ENCODE measurements at regions not wholly inside any gene's neighbourhood (a gene's known extent, or its start where the extent isn't known, plus 50 kb on each side); places are given as distances from the start of the nearest gene placed in this dataset.
"Not testable (repeated sequence)": the region's sequence is repeated elsewhere in the genome, so short reads cannot be mapped to it uniquely, and the experiment has no call there.

DNA sequence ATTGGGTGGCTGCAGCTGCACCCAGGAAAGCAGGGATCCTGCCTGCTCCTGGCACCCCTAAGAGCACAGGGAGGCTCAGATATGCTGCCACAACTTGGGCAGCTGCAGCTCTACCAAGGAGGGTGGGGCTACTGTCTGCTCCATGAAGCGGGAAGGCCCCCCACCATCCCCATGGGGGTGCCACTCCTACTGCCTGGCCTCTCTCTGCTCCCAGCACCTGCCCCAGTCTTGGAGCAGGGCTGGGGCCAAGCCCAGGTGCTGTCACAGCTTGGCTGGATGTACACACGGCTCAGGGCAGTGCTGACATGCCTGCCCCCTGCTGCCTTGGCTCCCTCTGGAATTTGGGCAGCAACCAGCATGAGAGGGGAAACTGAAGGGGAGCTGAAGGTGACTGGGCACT is 214.7 kb upstream of the PLPPR1 start:
- no peak for DNase-seq (ENCODE audit: low read depth)

DNA sequence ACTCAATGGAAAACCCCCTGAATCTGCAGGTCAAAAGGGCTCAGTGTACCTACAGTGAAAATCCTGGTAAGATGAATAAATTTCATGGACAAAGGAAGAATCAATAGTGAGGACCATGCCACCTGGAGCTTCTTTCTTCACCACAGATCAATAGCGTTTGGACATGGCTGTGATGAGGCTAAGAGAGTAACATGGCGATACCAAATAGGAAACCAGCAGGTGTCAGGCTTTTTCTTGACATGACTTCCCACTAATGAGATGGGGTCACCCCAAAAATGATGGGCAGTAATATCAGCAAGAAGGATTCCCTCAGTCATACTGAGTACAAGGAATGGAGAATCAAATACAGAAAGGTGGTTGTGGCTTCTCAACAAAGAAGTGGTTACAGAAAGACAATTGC is 208.5 kb upstream of the PLPPR1 start:
- no peak for DNase-seq (ENCODE audit: low read depth)

DNA sequence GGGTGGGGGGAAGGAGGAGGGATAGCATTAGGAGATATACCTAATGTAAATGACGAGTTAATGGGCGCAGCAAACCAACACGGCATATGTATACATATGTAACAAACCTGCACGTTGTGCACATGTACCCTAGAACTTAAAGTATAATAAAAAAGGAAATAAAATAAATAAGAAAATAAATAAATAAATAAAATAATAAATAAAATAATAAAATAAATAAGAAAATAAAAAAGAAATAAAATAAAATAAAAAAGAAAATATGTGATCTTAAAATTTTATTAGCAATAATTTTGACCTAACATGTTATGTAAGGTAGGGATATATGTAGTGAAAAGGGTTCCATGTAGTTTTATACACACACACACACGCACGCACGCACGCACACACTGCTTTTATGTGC is 195.5 kb upstream of the PLPPR1 start:
- not testable (repeated sequence) for DNase-seq (ENCODE audit: low read depth)

DNA sequence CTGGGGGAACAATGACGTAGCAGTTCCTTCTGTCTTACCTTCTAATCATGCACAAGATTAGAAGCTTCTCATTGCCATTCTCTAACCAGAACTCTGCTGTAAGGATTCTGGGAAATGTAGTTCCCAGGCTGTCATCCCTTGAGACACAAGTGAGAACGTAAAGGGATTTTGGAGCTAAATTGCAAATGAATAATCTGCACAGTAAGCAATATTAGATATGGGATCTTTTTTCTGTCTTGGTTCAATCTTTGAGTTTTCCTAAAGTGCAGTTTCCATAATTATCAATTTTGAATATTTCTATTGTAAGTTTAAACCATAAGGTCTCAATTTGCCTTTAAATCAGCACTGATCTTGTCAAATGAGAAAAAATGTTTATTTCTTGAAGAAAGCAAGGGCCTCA is 189.7 kb upstream of the PLPPR1 start:
- no peak for DNase-seq (ENCODE audit: low read depth)

DNA sequence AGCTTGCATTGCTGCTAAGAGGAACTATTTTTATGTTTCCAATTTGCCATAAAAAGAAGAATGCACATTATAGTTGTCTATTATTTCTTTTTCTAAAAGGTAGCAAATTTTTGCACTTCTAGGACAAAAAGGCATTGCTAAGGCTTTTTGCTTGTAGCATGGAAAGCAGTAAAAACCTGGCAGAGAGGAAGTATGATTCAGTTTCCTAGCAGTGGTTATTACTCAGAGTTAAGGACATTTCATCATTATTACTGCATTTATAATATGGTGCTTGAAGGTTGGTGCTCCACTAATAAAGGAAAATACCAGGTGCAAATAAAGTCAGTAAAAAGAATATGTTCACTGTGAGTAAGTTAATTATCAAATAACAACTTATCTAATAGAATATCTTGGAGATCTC is 179.8 kb upstream of the PLPPR1 start:
- no peak for DNase-seq (ENCODE audit: low read depth)

DNA sequence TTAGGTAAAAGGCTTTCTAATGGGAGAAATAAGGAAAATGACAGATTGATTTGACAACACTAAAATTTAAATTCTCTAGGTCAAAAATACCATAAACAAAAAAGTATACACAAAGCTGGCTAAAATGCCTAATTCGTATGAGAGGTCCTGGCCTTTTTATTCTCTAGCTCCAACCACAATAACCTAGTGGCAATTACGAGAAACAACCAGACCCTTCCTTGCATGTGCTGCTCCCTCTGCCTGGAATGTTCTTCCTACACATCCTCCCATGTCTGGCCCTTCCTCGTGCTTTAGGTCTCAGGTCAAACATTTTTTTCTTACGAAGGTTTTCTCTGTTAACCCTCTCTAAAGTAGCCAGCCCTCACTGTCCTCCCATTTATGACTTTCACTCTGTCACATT is 176.4 kb upstream of the PLPPR1 start:
- no peak for DNase-seq (ENCODE audit: low read depth)

DNA sequence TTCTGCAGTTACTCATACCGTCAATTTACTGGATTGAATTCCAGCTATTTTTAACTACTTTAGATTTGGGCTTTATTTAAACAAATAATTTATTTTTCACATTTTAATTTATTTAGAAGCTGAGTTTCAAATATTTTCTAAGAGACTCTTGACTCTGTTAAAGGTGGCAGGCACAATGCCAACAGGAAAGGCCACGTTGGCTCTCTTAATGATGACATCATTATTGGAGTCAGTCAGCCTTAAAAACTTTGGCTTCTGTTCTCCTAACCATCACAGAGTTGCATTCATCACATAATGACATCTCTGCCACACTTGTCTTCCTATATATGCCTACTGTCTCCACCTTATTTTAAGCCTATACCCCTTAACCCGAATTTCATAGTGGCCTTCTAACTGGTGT is 172.3 kb upstream of the PLPPR1 start:
- no peak for DNase-seq (ENCODE audit: low read depth)

DNA sequence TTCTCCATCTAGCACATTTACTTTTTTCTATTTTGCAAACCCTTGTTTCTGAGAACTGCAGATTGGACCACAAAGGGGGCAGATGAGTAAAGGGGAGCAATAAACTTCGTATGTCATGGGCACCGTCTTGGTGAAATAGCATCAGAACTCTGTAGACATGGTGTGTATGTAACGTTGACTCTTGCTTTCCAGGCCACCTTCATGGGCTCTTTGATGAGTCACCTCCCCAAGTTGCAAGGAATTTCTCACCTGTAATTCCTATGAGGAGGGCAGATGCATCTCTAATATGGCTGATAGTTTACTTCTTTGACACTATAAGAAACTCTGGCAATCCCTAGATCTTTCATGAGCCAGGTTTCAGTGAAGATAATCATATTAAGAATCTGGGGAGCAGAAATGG is 163.4 kb upstream of the PLPPR1 start:
- no peak for DNase-seq (ENCODE audit: low read depth)

DNA sequence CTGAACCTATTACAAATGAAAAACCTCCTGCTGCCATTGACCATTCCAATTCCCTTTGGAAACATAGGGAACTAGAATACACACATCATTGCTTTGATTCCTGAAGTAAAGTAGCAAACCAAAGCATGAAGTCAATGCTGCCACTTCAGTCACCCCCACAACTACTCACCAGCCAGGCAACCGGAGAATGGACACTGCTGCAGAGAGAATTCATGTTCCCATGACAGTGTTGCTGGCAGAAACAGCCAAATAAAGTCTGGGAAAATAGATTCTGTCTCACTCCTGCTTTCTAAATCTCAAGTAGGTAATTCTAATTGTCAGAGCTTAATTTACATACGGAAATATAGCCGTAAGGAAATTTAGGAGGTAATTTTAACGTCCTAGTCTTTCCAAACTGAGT is 162.9 kb upstream of the PLPPR1 start:
- DNase-seq (ENCODE audit: low read depth), result no peak

DNA sequence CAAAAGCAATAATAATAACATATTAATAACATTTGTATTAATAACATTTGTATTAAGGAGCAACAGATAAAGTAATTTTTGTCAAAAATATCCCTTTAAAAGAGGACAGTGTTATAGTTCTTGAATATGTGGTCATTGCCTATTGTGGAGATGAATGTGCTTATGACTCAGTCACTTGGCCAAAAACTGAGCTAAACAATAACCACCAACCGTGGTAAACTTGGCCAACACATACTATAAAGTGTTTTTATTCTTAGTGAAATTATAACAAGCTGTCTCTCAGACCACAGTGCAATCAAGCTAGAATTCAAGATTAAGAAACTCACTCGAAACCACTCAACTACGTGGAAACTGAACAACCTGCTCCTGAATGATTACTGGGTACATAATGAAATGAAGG is 159.2 kb upstream of the PLPPR1 start:
- no peak for DNase-seq (ENCODE audit: low read depth)

DNA sequence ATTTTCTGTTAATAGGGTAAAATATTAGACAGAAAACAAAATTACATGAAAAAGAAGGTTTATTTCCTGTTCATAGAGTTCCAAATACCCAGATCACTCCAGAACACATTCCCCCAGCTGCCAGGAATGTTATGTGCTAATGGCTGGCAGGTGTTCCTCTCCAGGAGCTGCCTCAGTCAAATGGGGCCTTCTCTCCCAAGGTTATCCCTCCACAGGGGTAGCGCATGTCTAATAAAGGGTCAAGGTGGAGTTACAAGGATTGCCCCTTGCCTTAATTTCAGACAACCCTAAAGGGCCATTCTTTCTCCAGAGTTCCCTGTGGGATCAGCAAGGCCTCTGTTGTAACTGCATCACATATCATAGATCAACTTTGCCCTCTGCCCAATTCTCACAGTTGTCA is 148.6 kb upstream of the PLPPR1 start:
- DNase-seq (ENCODE audit: low read depth), result no peak

DNA sequence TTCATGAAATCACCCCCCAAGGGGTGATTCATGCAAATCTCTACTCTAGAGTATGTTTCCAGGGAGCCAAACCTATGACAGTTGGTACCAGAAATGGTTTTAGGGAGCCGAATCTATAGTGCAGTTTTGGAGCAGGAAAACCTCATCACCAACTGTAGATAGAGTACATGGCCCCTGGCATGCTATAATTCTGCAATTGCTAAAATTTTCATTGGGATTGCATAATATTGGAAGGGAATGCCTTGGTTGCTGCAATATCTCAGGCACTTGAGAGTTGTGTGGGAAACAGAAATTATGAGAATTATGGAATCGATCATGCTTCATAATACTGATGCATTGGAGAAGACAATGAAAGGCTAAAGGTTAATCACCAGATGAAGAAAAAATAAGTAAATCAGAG is 148.2 kb upstream of the PLPPR1 start:
- DNase-seq (ENCODE audit: low read depth), result no peak

DNA sequence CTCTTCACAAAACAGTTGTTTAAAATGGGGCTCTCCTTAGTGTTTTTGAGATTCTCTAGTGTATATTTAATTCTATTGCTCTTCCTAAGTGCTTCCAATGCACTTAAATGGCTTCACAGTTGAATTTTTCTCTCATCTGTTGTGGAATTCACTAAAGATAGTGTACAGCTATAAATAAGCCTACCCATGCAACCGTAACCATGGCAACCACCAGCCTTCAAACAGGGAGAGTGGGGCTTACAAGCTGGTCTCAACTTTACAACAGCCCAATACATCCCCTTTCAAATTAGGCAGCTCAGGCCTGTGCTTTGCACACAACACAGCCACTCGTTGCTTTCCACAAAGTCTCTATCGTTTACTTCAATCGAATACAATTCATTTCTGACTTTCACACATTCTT is 144.0 kb upstream of the PLPPR1 start:
- no peak for DNase-seq (ENCODE audit: low read depth)

DNA sequence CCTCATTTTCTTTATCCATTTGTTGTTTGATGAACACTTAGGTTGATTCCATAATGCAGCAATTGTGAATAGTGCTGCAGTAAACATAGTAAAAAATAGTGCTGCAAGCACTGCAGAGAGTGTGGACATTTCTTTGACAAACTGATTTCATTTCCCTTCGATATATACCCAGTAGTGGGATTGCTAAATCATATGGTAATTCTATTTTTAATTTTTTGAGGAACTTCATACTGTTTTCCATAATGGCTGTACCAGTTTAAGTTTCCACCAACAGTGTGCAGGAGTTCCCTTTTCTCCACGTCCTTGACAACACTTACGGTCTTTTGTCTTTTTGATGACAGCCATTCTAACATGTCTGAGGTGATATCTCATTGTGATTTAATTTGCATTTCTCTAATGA is 138.2 kb upstream of the PLPPR1 start:
- DNase-seq (ENCODE audit: low read depth), result no peak

DNA sequence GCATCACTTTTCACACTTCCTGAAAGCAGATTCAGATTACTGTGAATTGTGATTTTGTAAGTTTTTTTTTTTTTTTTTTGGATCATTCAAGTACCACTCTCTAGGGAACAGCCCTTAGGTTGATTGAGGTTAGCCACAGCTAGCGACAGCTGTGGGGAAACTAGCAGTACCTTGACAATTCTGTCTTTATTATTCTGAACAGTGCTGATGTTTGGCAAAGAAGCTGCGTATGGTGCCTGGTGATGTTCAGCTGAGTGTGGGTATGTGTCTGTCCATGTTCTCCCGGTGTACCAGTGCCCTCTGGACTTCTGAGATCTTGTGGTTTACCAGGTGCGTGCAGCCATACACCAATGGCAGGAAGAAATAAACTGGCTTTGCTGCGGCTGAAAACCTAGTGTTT is 117.3 kb upstream of the PLPPR1 start:
- no peak for DNase-seq (ENCODE audit: low read depth)

DNA sequence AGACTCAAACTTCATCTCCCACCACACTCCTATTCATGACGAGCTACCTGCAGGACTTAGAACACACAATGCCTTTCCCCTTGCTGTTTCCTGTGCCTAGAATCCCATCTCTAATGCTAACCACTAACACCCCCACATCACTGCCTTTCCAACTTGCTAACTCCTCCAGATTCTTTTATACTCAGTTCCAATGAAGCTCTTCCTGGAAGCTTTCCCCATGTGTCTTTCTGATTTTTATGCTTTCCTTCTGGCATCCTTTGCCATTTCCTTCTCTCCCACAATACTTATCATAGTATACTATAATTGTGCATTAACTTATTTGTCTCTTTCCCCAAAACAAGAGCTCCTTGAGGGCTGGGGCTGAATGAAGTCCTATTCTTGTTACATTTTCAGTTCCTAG is 115.3 kb upstream of the PLPPR1 start:
- DNase-seq (ENCODE audit: low read depth), result no peak

DNA sequence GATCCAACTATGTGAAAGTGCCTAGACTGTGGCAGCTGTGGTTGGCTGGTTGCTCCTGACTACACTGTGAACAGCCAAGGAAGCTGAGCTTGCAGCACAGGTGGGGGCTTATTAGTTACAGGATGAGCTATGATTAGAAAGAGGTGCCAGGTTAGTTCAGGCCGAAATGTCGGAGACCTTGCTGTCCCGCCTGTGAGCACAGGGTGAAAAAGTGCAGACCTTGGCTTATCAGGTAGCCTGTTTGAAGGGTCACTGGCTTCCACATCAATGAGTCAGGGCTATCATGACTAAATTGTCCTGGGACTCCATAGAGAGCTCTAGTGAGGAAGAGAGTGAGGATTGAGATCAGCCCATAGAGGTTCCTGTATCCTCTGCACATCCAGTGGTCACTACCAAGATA is 114.3 kb upstream of the PLPPR1 start:
- DNase-seq (ENCODE audit: low read depth), result no peak

DNA sequence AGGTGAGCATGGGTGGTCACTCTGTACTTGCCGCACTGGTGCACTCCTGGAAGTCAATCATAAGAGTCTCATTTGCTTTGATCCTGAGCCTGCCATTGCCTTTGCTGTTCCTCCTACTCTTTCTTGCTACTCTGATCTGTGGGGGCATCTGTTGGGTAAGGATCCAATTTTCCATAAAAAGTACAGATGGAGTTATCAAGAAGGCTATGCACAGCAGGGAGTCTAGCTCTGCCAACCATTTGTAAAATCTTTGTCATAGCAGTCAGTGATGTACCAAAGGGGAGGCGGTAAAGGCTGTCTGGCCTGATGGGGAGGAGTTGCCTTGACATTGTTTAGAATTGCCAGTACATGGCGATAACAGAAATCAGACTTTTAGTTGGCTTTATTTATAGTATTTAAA is 109.0 kb upstream of the PLPPR1 start:
- no peak for DNase-seq (ENCODE audit: low read depth)

DNA sequence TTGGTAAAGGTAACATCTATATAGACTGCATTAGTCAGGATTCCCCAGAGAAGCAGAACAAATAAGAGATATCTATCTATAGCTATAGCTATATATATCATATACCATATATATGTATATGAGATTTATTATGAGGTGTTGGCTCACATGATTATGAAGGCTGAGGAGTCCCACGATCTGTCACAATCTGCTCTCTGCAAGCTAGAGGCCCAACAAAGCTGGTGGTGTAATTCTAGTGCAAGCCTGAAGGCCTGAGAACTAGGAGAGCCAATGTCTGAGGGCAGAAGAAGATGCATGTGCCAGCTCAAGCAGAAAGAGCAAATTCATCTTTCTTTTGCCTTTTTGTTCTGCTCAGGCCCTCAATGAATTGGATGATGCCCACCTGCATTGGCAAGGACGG is 102.2 kb upstream of the PLPPR1 start:
- no peak for DNase-seq (ENCODE audit: low read depth)

DNA sequence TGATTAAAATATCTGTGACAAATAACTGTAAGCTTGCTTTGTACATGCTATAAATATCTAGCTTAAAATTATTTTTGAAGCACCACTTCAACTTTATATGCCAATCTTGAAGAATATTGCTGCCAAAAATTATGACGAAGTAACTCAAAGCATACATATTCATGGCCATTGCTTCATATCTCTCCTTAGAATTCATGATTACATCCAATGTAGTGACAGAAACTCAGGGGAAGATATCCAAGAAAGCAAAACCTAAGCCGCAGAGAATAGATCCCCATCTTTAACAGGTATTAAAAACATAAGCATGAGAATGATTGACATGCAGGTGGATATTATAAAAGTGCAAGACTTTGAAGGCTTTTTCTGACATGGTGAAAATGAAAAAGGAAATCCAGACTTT is 100.8 kb upstream of the PLPPR1 start:
- no peak for DNase-seq (ENCODE audit: low read depth)

DNA sequence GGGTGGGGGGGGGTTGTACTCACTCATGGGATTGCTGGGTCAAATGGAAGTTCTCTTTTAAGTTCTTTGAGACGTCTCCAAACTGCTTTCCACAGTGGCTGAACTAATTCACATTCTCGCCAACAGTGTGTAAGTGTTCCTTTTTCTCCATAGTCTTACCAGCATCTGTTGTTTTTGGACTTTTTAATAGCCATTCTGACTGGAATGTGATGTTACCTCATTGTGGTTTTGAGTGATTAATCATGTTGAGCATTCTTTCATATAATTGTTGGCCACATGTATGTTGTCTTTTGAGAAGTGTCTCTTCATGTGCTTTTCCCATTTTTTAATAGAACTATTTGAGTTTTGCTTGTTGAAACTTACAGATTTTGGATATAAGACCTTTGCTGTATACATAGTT is 94.9 kb upstream of the PLPPR1 start:
- peak; percentile 10 for DNase-seq (ENCODE audit: low read depth)

DNA sequence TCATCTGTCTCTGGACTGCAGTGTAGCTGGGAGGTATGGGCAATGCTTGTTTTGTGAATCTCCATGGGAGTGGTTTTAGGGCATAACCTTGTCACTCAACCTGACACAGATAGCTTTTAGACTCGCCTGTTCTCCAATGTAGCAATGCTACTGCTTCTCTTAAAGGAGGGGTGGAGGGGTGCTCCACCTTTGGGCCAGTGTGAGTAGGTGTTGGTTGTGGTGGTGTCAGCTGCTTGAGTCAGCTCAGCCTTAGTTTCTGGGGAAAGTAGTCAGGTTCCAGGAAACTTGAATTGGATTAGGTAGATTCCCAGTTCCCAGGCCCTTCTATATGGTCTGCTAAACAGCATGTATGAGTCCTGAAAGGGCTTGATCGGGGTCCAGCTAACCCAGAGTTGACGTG is 91.1 kb upstream of the PLPPR1 start:
- DNase-seq (ENCODE audit: low read depth), result no peak

DNA sequence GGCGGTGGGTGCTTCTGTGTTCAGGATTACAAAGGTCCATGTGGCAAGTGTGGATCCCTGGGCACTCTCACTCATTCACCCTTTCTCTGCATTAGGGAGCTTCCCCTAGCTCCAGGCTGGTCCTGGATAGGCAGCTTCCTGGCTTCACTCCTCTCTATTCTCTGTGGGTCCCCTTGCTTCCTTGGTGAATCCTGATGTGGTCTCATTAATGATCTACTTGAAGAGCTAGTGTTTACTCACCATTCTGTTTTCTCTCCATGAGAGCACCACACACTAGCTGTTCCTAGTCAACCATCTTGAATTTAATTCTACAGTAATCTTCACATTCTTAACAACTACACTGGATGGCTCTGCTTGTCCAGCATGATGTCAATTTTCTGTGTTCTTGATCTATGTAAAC is 90.0 kb upstream of the PLPPR1 start:
- no peak for DNase-seq (ENCODE audit: low read depth)

DNA sequence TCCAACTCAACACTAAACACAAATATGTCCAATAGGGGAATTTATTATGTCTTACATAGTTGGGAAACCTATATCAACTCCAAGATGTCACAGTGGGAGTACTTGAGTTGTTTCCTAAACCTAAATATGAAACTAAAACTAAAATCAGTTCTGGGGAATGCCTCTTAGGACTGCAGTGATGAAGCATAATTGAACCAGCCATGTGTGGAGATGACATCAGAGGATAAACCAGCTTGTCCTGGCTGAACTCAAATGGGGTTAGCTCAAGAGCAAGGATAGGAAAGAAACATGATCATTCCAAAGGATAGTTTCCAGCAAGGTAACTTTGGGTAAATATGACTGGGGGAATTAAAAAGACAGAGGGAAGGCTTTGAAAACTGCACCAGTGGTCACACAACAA is 88.9 kb upstream of the PLPPR1 start:
- no peak for DNase-seq (ENCODE audit: low read depth)

DNA sequence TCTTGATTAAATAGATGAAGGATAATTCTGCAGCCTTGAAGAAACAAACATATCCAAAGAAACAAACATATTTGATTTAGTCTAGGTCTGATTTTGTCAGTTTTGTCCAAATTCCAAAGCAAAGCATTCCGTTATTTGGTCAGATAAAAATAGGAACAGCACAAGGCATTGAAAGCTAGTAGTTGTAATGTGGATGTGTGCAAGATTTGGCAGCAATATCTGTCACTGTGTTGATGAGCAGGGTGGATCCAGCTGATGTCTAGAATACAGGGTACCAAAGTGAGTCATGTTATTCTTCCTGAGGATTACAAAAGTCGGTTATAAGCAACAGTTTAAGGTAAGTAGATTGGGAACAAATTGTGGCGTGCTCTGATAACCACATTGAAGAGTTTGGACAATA is 69.3 kb upstream of the PLPPR1 start:
- DNase-seq (ENCODE audit: low read depth), result no peak

Data from GM04504 (cell line).